T-helper 2 cell (primary cell): ENCODE measurements at regions not wholly inside any gene's neighbourhood (a gene's known extent, or its start where the extent isn't known, plus 50 kb on each side); places are given as distances from the start of the nearest gene placed in this dataset.

Source experiments
- DNase-seq, 5 experiments: peaks; one replicate each; pipeline versions ENCODE4 v3.0.0 to v3.0.0-alpha.2; 2012 to 2022

DNA sequence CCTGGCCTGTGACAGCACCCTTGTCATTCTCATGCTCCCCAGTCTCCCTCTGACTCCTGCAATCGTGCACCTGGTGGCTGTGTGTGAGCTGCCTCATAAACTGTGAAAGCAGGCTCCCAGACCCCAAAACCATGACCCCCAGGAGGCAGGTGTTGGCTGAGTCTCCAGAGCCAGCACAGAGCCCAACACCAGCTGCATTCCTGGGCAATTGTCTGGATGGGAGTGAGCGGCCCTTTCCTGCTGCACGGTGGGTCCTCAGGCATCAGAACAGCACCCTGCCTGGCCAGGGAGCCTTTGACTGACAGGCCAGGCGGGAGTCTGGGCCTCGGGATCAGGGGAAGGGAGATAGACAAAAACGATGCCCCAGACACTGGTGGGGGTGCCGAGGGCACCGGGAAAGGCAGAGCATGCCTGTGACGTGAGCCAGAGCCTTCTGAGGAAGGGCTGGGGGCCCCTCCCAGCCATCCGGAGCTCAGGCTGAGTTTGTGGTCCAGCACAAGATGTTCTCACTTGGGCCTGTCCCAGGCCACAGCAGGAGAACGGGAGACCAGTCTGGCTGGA is 135.1 kb upstream of the GPC1 start:
- DNase-seq, result no peak

DNA sequence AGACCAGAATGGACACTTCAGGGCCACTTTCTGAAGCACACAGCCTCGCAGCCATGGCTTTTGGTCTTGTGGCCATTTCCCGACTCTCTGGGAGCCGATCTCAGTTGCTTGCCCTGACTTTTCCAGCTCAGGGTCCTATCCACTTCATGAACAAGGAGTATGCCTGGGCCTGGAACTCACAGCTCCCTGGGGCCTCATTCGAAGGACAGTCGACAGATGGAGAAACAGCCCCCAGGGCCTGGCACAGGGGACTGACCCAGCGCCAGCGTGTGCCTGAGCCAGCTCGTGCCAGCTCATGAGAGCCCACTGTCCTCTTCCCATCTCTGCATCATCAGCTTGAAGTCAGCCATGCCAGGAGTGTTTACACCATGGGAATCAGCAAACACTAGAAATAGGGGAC is 134.6 kb upstream of the GPC1 start:
- DNase-seq, result no peak

DNA sequence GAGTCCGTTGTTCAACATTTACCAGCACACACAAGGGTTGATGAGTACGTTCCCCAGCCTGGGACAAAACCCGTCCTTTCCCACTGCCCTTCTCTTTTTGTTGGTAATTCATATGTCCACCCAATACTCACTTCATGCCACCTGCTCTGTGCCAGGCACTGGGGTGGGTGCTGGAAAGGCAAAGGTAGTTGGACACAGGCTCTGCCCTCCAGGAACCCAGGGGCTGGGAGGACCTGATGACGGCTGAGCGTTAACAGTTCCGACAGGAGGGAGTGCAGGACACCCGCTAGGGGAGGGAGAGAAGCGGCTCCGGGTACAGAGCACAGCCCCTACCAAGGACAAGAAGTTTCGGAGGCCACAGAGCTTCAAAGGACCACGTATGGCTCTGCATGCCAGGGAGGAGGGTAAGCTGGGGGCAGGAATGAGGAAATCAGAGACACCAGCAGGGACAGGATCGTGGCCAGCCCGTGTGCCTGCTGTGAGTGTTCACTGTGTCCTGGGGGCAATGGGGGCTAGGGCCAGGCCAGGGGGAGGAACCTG is 134.1 kb upstream of the GPC1 start:
- DNase-seq, result no peak

DNA sequence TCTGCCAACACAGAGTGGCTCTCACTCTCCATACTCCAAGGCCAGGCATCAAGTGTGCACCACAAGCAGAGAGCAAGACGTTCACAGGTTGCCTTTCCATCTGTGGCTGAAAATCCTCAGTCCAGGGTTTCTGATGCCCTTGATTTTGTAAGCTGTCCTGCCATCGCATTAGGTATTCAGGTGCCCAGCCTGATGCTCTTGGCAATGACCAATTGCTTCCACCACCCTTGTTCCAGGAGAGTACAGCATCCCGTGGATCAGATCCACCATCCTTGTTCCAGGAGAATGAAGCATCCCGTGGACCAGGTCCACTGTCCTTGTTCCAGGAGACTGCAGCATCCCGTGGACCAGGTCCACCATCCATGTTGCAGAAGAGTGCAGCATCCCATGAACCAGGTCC is 133.4 kb upstream of the GPC1 start:
- DNase-seq, result no peak

DNA sequence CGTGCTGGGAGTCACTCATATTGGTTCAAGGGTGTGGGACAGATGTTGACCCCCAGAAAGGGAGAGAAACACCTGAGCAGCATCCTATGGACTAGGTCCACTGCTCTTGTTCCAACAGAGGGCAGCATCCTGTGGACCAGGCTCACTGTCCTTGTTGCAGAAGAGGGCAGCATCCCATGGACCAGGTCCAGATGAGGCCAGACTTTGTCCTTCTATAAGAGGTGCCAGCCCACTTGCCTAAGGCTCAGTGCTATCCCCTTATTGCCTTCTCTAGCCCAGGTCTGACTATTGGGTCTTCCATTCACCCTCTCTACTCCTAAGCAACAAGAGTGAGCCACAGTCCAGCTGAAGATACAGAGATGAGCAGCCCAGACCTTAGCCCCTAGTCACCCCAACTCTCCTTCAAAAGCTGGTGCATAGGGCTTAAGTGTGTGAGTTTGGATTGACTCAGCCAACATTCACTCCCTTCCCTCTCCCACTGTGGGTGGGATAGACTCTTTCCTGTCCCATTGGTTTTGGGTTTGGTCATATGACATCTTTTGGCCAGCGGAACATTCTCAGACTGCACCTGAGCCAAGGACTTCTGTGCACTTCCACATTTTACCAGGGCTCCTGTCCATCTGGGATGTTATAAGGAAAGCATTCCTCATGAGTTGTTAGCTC is 132.4 kb upstream of the GPC1 start:
- DNase-seq, result no peak

DNA sequence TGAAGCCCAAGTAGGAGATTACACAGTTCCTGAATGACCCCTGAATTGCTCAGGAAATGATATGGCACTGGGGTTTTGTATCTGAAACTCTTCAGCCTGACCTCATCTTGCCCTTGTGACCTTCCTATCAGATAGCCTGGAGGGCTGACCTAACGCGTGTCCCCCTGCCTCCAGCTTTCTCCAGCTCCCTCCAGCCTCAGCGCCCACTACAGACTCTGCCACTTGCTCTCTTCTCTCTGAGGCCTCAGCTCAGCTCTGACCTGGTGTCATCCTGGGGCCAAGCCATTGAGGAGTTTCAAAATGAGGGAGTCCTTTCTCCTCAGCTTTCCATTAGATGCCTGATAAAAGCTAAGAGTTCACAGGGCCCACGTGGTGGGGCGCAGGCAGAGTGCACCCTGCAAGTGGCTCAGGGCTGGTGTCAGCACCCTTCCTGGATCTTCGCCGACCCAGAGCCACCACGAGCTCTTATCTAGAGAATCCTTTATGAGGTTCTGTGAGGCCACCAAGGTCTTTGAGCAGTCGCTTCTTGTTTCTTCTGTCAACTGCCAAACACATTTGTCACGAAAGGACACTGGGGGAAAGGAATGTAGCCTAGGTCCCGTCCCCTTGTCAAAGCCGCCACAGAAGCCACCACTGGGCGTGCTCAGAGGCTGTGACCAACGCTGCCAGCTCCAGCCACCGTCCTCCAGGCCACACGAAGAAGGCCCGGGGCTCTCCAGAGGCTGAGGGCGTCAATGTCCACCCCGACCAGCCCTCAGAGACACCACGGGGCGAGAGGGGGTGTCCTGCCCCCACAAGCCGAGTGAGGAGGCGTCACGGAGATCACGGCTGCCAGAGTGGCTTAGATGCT is 131.3 kb upstream of the GPC1 start:
- no peak for DNase-seq

DNA sequence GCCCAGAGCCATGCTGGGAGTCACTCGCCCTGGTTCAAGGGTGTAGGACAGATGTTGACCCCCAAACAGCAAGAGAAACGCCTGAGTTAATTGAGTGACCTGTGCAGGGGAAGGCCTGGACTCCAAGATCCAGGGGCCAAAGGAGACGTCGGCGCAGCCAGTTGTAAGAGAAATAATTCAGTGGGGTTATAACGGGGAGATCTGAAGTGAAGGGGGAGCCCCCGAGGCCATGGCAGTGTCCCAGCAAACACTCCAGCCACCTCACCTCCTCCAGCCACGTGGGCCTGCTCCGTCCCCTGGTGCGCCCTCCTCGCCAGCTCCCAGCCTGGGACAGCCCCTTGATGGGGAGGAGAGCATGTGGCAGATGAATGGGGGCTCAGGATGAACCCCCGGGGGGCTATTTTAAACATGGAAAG is 130.7 kb upstream of the GPC1 start:
- no peak for DNase-seq

DNA sequence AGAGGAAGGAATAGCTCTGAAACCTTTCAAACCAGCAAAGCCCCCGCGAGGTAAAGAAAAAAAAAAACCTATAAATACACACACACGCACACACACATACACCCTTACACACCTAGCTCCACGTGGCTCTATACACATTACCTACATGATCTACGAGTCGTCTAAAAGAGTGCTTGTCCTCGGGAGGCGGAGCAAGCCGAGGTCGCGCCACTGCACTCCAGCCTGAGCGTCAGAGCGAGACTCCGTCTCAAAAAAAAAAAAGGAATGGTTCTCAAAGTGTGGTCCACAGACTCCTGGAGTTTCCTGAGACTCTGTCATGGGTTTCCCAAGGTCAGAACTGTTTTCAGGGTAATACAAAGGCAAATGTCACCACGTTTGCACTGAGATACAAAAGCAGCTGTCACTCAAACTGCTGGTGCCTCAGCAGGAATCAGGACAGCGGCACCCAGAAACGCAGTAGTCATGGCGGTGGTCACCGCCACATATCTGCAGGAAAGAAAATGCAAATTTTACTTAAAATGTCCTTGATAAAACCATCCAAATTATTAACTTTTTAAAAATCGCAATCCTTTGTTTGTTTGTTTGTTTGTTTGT is 130.0 kb upstream of the GPC1 start:
- DNase-seq, result no peak

DNA sequence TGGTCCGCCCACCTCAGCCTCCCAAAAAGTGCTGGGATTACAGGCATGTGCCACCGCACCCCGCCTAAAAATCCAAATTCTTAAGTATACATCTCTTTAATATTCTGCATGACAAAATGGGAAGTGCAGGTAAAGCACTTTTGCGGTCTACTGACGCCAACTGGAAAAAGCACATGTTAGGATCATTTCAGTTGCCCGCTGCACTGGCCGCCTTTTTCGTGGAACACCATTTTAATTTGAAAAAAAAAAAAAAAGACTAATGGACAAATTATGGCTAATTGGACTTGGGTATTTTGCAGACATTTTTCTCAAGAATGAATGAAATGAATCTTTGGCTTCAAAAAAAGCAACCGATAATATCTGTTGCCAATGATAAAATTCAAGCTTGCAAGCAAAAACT is 129.3 kb upstream of the GPC1 start:
- no peak for DNase-seq

DNA sequence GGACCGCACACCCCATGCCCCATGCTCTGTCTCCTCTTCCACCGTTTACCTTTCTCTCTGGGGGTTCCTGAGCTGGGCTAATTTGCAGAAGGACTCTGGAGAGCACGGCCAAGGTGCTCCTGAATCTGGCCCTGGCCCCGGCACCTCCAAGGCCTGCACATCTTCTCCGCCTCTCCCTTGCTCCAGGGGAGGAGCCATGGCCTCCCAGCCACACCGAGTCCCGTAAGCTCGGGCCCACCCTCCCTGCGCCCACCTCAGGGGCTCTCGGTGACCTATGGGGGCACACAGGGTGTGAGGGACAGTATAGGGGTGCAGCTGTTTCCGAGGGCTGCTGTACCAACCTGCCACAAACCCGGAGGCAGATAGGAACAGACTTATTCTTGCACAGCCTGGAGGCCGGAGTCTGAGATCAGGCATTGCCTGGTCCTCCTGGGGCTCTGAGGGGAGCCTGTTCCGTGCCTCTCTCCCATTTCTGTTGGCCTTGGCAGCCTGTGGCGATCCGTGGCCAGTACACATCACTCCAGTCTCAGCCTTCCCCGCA is 127.3 kb upstream of the GPC1 start:
- DNase-seq, result no peak

DNA sequence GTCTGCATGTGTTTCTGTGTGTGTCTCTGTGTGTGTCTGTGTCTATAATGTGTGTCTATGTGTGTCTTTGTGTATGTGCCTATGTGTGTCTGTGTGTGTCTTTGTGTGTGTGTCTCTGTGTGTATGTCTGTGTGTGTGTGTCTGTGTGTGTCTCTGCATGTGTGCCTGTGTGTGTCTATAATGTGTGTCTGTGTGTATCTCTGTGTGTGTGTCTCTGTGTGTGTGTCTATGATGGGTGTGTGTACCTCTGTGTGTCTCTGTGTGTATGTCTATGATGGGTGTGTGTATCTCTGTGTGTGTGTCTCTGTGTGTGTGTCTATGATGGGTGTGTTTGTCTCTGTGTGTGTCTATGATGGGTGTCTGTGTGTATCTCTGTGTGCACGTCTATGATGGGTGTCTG is 126.2 kb upstream of the GPC1 start:
- no peak for DNase-seq

DNA sequence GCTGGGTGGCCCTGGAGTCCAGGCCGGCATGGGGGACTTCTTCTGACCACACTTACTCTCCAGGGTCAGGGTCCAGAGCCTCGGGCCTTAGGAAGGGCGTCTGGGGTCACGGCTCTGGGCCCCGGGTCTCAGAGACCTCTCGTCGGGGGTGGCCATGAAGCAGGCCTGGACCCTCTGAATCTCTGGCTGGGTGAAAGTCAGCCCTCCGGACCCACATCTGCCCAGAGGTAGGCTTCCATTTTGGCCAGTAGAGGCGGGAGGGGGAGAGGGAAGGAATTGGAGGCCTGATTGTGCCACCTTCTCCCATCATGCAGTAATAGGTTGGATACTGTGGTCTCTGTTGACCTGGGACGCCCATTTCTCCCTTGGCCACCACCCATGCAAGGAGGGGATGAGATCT is 125.3 kb upstream of the GPC1 start:
- DNase-seq, result no peak

DNA sequence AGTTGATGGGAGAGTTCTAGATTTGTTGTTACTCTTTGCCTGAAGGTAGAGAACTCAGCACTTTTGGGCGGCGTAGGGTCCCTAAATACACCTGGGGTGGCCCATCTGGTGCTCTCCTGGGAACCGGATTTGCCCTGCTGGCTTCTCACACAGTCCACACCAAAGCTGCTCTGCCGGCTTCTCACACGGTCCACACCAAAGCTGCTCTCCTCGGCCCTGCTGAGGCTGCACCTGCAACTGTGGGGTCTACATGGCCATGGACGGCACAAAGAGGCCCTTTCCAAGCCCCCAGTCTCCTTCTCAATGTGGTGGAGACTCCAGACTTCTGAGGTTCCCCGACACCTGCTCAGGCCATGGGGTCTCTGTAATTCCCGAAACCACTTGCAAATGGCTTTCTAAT is 124.8 kb upstream of the GPC1 start:
- DNase-seq, result no peak

DNA sequence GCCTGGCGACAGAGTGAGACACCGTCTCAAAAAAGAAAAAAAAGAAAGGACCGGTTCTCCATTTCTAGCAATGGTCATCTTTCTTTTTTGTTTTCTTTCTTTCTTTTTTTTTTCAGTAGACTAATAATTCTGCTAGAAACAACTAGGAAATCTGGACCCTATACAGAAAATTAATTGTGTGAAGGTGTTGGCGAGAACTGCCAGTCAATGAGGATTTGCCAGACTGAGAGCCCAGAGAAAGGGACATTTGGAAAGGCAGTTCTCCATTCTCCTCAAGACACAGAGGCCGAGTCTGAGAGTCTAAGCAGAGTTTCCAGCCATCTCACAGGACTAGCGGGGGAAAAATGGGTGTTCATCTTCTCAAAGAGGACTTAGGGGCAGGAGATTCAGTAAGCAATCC is 123.6 kb upstream of the GPC1 start:
- no peak for DNase-seq

DNA sequence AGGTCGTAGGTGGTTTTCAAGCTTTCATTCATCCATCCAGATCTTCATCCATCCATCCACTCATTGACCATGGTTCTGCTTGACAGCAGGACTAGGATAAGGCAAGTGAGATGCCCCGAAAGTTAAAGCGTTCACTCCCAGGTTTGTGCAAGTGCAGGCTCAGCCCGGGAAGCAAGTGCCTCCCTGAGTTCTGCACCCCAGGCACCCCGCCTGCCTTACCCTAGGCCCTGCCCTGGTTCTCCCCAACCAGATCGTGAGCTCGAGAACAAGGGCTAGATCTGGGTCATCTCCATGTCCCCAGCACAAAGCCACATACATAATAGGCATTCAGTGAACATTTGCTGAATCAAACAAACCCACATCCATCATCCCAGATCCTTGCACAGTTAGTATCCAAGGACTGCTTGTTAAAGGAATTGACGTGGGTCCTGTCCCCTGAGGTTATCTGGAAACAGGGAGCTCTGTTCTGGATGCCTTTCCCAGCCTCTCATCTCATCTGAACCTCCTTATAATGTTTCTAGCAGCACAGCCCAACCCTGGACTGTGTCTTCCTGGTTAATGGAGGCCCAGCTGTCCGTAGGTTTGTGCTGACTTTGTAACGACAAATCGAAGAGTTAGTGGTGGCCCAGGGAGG is 116.1 kb upstream of the GPC1 start:
- DNase-seq, result no peak

DNA sequence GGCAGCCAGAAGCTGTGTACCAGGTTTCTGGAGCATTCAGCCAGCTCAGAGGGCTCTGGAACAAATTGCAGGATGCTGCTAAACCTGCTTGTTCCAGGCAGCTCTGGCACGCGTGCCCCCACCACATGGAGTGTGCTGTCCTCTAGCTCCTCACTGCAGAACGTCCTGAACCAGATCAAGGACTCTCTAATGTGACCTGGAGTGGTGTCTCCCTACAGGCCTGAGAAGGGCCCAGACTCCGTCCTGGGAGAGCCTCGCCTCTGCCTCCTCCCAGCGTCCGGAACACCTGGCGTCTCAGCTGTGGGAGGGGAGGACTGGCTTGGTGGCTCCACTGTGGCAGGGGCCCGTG is 115.6 kb upstream of the GPC1 start:
- DNase-seq, result no peak

DNA sequence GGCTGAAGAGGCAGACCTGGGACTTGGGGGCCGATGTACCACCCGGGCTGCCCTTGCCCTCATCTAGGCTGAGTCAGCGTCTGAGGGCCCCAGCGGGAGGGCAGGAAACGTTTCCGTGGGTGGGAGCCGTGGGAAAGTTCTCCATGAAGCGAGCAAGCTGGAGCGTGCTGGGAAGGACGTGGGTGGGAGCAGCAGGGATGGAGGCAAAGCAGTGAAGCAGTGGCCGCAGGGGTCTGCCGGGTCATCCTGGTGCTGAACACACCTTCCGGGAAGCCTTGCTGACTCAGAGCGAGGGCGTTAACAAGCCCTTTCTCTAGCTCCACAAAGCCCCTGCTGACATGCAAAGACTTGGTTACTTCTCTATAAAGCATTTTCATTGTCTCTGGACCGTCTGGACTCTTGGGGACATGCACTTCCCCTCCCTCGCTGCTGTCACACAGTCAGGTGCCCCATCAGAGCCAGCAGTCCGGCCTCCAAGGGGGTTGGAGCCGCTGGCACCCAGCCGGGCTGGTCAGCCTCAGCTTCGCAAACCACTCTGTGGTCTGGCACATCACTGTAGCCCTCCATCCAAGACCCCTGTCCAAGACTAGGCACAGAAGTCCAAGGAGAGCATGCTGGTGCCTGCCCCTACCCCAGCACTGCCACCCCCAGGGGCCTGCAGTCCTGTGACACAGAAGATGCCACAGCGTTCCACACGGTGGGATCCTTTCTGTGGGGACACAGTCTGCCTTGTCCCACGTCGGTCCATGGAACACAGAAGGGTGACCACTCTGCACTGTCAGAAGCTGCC is 115.1 kb upstream of the GPC1 start:
- no peak for DNase-seq

DNA sequence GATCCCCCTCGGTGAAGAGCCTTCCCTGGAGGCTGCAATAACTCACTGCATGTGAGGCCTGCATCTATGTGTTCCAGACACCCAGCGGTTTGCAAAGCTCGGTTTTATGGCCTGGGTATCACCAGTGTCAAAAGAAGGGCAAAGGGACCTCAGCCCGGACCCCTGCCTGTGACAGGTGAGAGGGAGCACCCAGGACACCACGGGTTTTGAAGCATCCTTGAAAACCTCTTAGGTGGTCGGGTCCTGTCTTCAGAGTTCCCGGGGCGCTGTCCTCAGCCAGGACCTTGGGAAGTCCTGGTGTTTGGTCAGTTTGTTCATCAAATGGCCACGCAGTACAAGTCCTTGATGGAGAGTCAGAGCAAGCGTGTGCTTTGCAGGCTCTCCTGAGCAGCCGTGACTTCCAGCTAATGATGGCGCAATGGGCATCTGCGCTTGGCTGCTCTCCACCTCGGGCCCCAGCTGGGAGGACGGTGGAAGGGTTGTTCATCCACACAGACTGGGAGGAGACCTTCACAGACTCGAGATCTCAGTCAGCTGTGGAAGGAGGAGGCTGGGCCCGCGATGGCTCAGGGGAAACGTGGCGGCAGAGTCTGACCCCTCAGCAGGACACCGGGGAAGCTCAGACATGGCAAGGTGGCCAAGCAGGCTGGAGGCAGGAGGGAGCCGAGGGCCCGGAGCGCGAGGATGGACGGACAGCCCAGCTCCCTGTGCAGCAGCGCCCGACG is 113.1 kb upstream of the GPC1 start:
- DNase-seq, result no peak

DNA sequence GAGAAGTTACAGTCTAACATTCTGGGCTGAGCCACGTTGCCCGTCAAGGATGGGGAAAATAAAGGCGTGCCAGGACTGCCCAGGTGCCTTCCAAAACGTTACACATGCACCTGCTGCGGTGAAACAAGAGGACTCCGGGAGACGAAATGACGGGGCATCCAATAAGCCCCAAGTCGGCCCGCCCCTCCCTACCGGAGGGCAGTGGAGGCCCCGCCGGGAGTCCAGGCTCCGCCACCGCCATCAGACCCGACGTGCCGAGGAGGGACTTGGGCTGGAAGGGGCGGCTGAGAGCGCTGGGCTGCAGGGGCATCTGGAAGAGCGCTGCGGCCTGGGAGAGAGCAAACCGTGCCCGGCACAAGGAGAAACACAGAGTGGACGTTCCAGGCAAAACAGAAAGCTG is 112.5 kb upstream of the GPC1 start:
- DNase-seq, result no peak

DNA sequence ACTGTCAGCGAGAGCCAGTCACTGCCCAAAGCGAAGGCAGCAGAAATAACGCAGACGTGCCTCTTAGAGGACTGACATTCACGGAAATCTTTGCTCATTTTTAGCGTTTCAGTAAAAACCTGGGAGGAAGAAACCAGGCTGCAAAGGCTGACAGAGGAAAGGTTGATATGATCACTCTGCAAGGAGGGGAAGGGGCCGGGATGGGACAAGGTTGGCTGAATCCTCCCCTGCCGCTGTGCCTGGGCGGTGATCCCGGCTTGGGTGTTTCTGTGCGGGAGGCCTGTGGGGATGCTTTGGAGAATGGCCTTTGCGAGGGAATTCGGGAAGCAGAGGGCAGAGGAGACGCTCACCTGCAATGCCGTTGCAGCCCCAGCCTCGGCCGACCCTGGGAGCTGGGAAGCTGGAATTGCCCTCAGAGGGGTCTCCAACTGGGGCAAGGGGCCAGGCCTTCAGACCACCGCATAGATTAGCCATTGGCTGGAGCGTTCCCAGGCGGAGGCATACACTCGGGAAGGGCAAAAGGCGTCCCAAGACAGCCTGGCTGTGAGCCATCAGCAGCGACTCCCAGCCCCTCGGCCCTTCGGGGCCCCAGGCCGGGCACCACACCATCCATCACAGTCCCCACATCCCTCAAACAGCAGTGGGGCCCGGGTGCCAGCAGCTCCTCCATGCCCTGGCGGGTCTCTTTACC is 111.7 kb upstream of the GPC1 start:
- DNase-seq, result no peak
